ENCODE measurements at regions not wholly inside any gene's neighbourhood (a gene's known extent, or its start where the extent isn't known, plus 50 kb on each side); places are given as distances from the start of the nearest gene placed in this dataset.
"Not testable (repeated sequence)": the region's sequence is repeated elsewhere in the genome, so short reads cannot be mapped to it uniquely, and the experiment has no call there.

DNA sequence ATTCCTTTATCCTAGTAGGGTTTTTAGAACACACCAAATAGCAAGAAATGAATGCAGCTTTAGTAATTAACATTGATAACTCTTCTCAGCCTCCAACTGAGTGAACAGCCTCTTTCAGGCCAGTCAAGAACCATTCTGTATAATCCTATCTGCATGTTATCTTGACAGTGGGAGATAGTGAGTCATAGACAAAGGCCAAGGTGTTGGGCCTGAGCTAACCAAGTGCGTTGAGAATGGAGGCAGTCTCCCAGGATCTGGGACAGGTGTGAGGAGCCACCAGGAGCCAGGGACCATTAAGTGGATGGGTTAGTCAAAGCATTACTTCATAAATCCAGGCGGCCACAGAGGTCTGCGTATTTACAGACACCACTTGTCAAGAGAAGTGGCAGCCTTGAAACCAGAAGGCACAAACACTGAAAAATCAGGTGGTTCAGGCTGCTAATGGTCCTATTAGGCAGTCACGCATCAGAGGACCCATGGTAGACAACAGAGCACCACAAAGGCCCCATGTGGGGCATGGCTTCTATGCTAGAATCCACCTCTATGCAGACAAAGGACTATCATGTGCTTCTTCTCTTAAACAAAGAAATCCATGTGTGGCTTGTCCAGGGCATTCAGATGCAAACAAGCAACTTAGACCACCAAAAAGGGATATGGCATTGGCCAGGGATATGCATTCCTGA lies 409.7 kb upstream of the PIK3R1 start:
- no peaks in the 10 kb centered on the region for H3K27me3 ChIP-seq (ENCODE audit: control insufficient read depth in 1 of 2, insufficient read depth in 2 of 2, low read length in 2 of 2)
- DNase-seq (no peak), ATAC-seq (ENCODE audit: poor library complexity) (no peak)
- H3K36me3 Mint-ChIP-seq (ENCODE audit: low read depth) = no peaks in the 10 kb centered on the region
- no peaks in the 10 kb centered on the region for H3K9me3 Mint-ChIP-seq
- ChIA-PET POLR2A (no interaction called here), CTCF (no interaction called here)
- H3K36me3 ChIP-seq (ENCODE audit: insufficient read depth, low read length) = no peaks in the 10 kb centered on the region
- no peaks in the 10 kb centered on the region for H3K9me3 ChIP-seq (ENCODE audit: control insufficient read depth in 1 of 2, insufficient read depth in 1 of 2, low read length in 2 of 2)
- no peaks in the 10 kb centered on the region for H3K4me1 Mint-ChIP-seq (ENCODE audit: low read depth)
- H3K4me1 ChIP-seq (ENCODE audit: insufficient read depth, low read length) = no peaks in the 10 kb centered on the region
- no peak overlapping the region for H3K27ac Mint-ChIP-seq
- H3K27ac ChIP-seq (ENCODE audit: low read depth in 1 of 2, low read length in 2 of 2) = no peak overlapping the region
- intact Hi-C loops (cut with DNase I, micrococcal nuclease) = no loop called here
- TF ChIP-seq CTCF (IDR thresholded peaks at IDR 0.05) = no peak
- H3K27me3 Mint-ChIP-seq = no peaks in the 10 kb centered on the region
- no peak overlapping the region for H3K4me3 Mint-ChIP-seq
- H3K4me3 ChIP-seq (ENCODE audit: low read length) = no peak overlapping the region

DNA sequence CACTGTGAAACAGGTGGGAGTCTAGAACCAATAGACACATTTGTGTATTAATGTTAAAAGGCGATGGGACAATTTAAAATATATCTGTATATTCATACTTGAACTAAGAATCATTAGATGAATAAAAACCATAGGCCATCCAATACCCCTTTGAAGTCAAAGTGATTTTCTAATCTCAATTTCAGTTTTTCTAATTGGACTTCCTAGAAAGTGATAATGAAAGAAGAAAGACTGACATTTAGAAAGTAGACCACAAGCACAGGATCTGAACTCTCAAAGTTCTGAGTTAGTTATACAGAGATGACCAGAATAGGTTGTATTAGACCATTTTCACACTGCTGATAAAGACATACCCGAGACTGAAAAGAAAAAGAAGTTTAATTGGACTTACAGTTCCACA lies 412.8 kb upstream of the PIK3R1 start:
- POLR2A ChIA-PET = no interaction called here
- Histone ChIP-seq H3K4me1 (ENCODE audit: insufficient read depth, low read length) (no peaks in the 10 kb centered on the region), H3K36me3 (ENCODE audit: insufficient read depth, low read length) (no peaks in the 10 kb centered on the region), H3K9me3 (ENCODE audit: control insufficient read depth in 1 of 2, insufficient read depth in 1 of 2, low read length in 2 of 2) (no peaks in the 10 kb centered on the region), H3K4me3 (ENCODE audit: low read length) (no peak overlapping the region), H3K27me3 (ENCODE audit: control insufficient read depth in 1 of 2, insufficient read depth in 2 of 2, low read length in 2 of 2) (no peaks in the 10 kb centered on the region), H3K27ac (ENCODE audit: low read depth in 1 of 2, low read length in 2 of 2) (no peak overlapping the region)
- Mint-ChIP-seq H3K9me3 (peaks cover 2% of the 10 kb centered on the region), H3K4me1 (ENCODE audit: low read depth) (no peaks in the 10 kb centered on the region), H3K27ac (no peak overlapping the region), H3K4me3 (no peak overlapping the region), H3K36me3 (ENCODE audit: low read depth) (no peaks in the 10 kb centered on the region), H3K27me3 (no peaks in the 10 kb centered on the region)
- DNase-seq (no peak), ATAC-seq (ENCODE audit: poor library complexity) (no peak)
- CTCF ChIA-PET = no interaction called here
- no peak for TF ChIP-seq CTCF (IDR thresholded peaks at IDR 0.05)
- intact Hi-C loops (cut with DNase I, micrococcal nuclease) = no loop called here

- H3K9me3 Mint-ChIP-seq = peaks cover 2% of the 10 kb centered on the region
- H3K36me3 ChIP-seq (ENCODE audit: insufficient read depth, low read length) = no peaks in the 10 kb centered on the region
- ChIA-PET POLR2A (no interaction called here), CTCF (interaction anchor here (1.6 kb wide), 1 partner anchor 38 kb away, joined by 3 read pairs; no protein-coding TSS in a partner anchor)
- DNase-seq = no peak
- ATAC-seq (ENCODE audit: poor library complexity) = no peak
- no peaks in the 10 kb centered on the region for H3K4me1 ChIP-seq (ENCODE audit: insufficient read depth, low read length)
- no peak for TF ChIP-seq CTCF (IDR thresholded peaks at IDR 0.05)
- H3K27ac Mint-ChIP-seq = no peak overlapping the region
- no peaks in the 10 kb centered on the region for H3K27me3 Mint-ChIP-seq
- no peak overlapping the region for H3K27ac ChIP-seq (ENCODE audit: low read depth in 1 of 2, low read length in 2 of 2)
- H3K9me3 ChIP-seq (ENCODE audit: control insufficient read depth in 1 of 2, insufficient read depth in 1 of 2, low read length in 2 of 2) = no peaks in the 10 kb centered on the region
- H3K4me1 Mint-ChIP-seq (ENCODE audit: low read depth) = no peaks in the 10 kb centered on the region
- intact Hi-C loops (cut with DNase I, micrococcal nuclease) = no loop called here
- H3K36me3 Mint-ChIP-seq (ENCODE audit: low read depth) = no peaks in the 10 kb centered on the region
- no peaks in the 10 kb centered on the region for H3K27me3 ChIP-seq (ENCODE audit: control insufficient read depth in 1 of 2, insufficient read depth in 2 of 2, low read length in 2 of 2)
- H3K4me3 Mint-ChIP-seq = no peak overlapping the region
- H3K4me3 ChIP-seq (ENCODE audit: low read length) = no peak overlapping the region
These were observed 415.8 kb upstream of the PIK3R1 start for GRCh38 chr5:67799732-67800234.

- H3K4me1 ChIP-seq (ENCODE audit: insufficient read depth, low read length); H3K36me3 ChIP-seq (ENCODE audit: insufficient read depth, low read length); CTCF ChIA-PET; ATAC-seq (ENCODE audit: poor library complexity); DNase-seq; POLR2A ChIA-PET; H3K4me1 Mint-ChIP-seq (ENCODE audit: low read depth); H3K27me3 Mint-ChIP-seq; H3K27ac Mint-ChIP-seq; H3K9me3 Mint-ChIP-seq; H3K4me3 Mint-ChIP-seq; H3K27me3 ChIP-seq (ENCODE audit: control insufficient read depth in 1 of 2, insufficient read depth in 2 of 2, low read length in 2 of 2); intact Hi-C loops (cut with DNase I, micrococcal nuclease); H3K36me3 Mint-ChIP-seq (ENCODE audit: low read depth); H3K4me3 ChIP-seq (ENCODE audit: low read length); H3K9me3 ChIP-seq (ENCODE audit: control insufficient read depth in 1 of 2, insufficient read depth in 1 of 2, low read length in 2 of 2); H3K27ac ChIP-seq (ENCODE audit: low read depth in 1 of 2, low read length in 2 of 2): not testable (repeated sequence)
These were observed 417.1 kb upstream of the PIK3R1 start for GRCh38 chr5:67798470-67798869.

Measured in CD4-positive, alpha-beta T cell (primary cell).